GM12878 (cell line): ENCODE measurements at regions not wholly inside any gene's neighbourhood (a gene's known extent, or its start where the extent isn't known, plus 50 kb on each side); places are given as distances from the start of the nearest gene placed in this dataset.

ENCODE experiments used
- ATF7 ChIP-seq: fragments of 450-650 bp; IDR thresholded peaks from 2 replicates; pipeline ENCODE4 v1.6.1; 2016; ENCODE audit warnings: low read depth, mild to moderate bottlenecking
- BACH1 ChIP-seq: fragments of 450-650 bp; IDR thresholded peaks from 2 replicates; pipeline ENCODE4 v1.6.1; 2017; ENCODE audit warnings: mild to moderate bottlenecking, borderline replicate concordance
- BHLHE40 ChIP-seq, 2 experiments: fragments of 450-650 bp in 1 of 2; IDR thresholded peaks; 2 replicates each; pipeline ENCODE4 v1.6.1; 2011 to 2017; ENCODE audit warnings: low read depth in 2 of 2, borderline replicate concordance in 1 of 2, improper control_type of control experiment in 1 of 2, low read length in 1 of 2, mild to moderate bottlenecking in 1 of 2
- BRCA1 ChIP-seq: IDR thresholded peaks from 2 replicates; pipeline ENCODE4 v1.6.1; 2011; ENCODE audit warnings: low read depth, low read length, improper control_type of control experiment
- CEBPB ChIP-seq, 2 experiments: fragments of 150-350 bp in 1 of 2; IDR thresholded peaks; 2 replicates each; pipeline ENCODE4 v1.6.1; 2012 to 2014; ENCODE audit warnings: low read depth in 2 of 2, low read length in 2 of 2, borderline replicate concordance in 1 of 2, inconsistent platforms in 1 of 2
- CREM ChIP-seq: IDR thresholded peaks from 2 replicates; pipeline ENCODE4 v1.6.1; 2014; ENCODE audit warnings: antibody characterized with exemption, low read depth
- ESRRA ChIP-seq: IDR thresholded peaks from 2 replicates; pipeline ENCODE4 v1.6.1; 2012; ENCODE audit warnings: mild to moderate bottlenecking, low read length, improper control_type of control experiment
- ETV6 ChIP-seq, 2 experiments: fragments of 450-650 bp in 1 of 2; IDR thresholded peaks in 1 of 2; conservative IDR thresholded peaks in 1 of 2; 2 replicates each; pipeline ENCODE4 v1.6.1; 2014; ENCODE audit warnings: antibody characterized with exemption in 1 of 2, borderline replicate concordance in 1 of 2, low read depth in 1 of 2, mild to moderate bottlenecking in 1 of 2, moderate library complexity in 1 of 2
- GABPA ChIP-seq: IDR thresholded peaks from 2 replicates; pipeline ENCODE4 v1.6.1; 2014; ENCODE audit warnings: antibody characterized with exemption, low read depth, mild to moderate bottlenecking, inconsistent platforms
- JUNB ChIP-seq: IDR thresholded peaks from 2 replicates; pipeline ENCODE4 v1.6.1; 2016; ENCODE audit warnings: antibody characterized with exemption, mild to moderate bottlenecking
- NR2C2 ChIP-seq: IDR thresholded peaks from 2 replicates; pipeline ENCODE4 v1.6.1; 2011; ENCODE audit warnings: borderline replicate concordance, low read depth; ENCODE audit not compliant: control insufficient read depth, insufficient read length
- POLR2AphosphoS5 ChIP-seq: IDR thresholded peaks from 2 replicates; pipeline ENCODE4 v1.6.1; 2011; ENCODE audit warnings: mild to moderate bottlenecking, low read length, inconsistent platforms
- RAD51 ChIP-seq: fragments of 450-650 bp; IDR thresholded peaks from 2 replicates; pipeline ENCODE4 v1.6.1; 2016; ENCODE audit warnings: moderate library complexity, mild to moderate bottlenecking, inconsistent platforms
- RB1 ChIP-seq: fragments of 450-650 bp; formaldehyde crosslinking; IDR thresholded peaks from 2 replicates; pipeline ENCODE4 v1.6.1; 2017; ENCODE audit warnings: mild to moderate bottlenecking, borderline replicate concordance
- RFX5 ChIP-seq: IDR thresholded peaks from 2 replicates; pipeline ENCODE4 v1.6.1; 2011; ENCODE audit warnings: low read depth, low read length, improper control_type of control experiment
- SP1 ChIP-seq: IDR thresholded peaks from one replicate; pipeline ENCODE4 v1.6.1; 2011; ENCODE audit warnings: low read depth, low read length
- TCF12 ChIP-seq: IDR thresholded peaks from 2 replicates; pipeline ENCODE4 v1.6.1; 2011; ENCODE audit warnings: low read depth, mild to moderate bottlenecking, low read length
- ZBED1 ChIP-seq: IDR thresholded peaks from 2 replicates; pipeline ENCODE4 v1.6.1; 2016; ENCODE audit warnings: borderline replicate concordance
- ZNF274 ChIP-seq: IDR thresholded peaks from one replicate; pipeline ENCODE4 v1.8.0; 2011; ENCODE audit not compliant: insufficient read length, insufficient read depth
- ZNF384 ChIP-seq: IDR thresholded peaks from 2 replicates; pipeline ENCODE4 v1.6.1; 2012; ENCODE audit warnings: low read depth, mild to moderate bottlenecking, low read length, improper control_type of control experiment, borderline replicate concordance
- TF ChIP-seq, protein P1 (sequence below): fragments of 450-650 bp; IDR thresholded peaks from 2 replicates; pipeline ENCODE4 v1.6.1; 2017; ENCODE audit warnings: mild to moderate bottlenecking, low read depth, inconsistent platforms; ENCODE audit not compliant: poor library complexity, severe bottlenecking
- TF ChIP-seq, protein P2 (sequence below): fragments of 150-350 bp; IDR thresholded peaks from 2 replicates; pipeline ENCODE4 v1.6.1; 2014; ENCODE audit warnings: mild to moderate bottlenecking, low read depth, low read length
- TF ChIP-seq, protein P3 (sequence below): IDR thresholded peaks from 2 replicates; pipeline ENCODE4 v1.6.1; 2012; ENCODE audit warnings: low read length, inconsistent platforms
- TF ChIP-seq, protein P4 (sequence below): IDR thresholded peaks from 2 replicates; pipeline ENCODE4 v1.6.1; 2012; ENCODE audit warnings: low read depth, low read length, improper control_type of control experiment
- TF ChIP-seq, protein P5 (sequence below): IDR thresholded peaks from 2 replicates; pipeline ENCODE4 v1.6.1; 2011; ENCODE audit warnings: mild to moderate bottlenecking, low read depth, low read length, moderate library complexity; ENCODE audit not compliant: insufficient replicate concordance

DNA sequence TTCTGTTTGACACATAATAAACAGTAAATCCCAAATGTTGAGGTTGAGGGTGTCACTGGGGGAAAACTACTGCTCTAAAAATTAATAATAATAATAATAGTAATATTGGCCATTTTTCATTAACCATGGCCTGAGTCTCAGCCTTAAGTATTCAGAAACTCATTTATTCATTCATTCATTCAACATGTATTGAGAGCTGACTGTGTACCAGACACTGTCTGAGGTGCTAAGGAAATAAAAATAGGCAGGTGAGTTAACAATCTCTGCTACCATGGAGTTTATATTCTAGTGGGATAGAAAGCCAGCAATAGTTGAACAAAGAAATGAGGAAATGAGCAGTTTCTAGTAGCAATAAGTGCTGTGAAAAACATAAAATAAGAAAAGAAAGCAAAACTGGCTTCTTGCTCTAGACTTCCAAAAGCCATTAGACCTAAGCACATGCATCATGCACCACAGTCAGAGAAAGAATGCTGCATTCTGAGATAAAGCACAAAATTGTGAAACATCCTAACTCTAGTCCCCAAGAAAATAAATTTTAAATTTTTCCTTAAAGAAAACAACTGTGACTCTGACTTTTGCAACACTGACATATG is 278.7 kb downstream of the RCHY1 start (continued):
- TF ChIP-seq, protein P1, sequence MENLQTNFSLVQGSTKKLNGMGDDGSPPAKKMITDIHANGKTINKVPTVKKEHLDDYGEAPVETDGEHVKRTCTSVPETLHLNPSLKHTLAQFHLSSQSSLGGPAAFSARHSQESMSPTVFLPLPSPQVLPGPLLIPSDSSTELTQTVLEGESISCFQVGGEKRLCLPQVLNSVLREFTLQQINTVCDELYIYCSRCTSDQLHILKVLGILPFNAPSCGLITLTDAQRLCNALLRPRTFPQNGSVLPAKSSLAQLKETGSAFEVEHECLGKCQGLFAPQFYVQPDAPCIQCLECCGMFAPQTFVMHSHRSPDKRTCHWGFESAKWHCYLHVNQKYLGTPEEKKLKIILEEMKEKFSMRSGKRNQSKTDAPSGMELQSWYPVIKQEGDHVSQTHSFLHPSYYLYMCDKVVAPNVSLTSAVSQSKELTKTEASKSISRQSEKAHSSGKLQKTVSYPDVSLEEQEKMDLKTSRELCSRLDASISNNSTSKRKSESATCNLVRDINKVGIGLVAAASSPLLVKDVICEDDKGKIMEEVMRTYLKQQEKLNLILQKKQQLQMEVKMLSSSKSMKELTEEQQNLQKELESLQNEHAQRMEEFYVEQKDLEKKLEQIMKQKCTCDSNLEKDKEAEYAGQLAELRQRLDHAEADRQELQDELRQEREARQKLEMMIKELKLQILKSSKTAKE, result no peak
- TF ChIP-seq, protein P2, sequence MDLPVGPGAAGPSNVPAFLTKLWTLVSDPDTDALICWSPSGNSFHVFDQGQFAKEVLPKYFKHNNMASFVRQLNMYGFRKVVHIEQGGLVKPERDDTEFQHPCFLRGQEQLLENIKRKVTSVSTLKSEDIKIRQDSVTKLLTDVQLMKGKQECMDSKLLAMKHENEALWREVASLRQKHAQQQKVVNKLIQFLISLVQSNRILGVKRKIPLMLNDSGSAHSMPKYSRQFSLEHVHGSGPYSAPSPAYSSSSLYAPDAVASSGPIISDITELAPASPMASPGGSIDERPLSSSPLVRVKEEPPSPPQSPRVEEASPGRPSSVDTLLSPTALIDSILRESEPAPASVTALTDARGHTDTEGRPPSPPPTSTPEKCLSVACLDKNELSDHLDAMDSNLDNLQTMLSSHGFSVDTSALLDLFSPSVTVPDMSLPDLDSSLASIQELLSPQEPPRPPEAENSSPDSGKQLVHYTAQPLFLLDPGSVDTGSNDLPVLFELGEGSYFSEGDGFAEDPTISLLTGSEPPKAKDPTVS, result no peak
- TF ChIP-seq CEBPB (IDR thresholded peaks at IDR 0.05; ENCODE audit: borderline replicate concordance in 1 of 2, low read depth in 2 of 2, low read length in 2 of 2), result no peak
- TF ChIP-seq, protein P3, sequence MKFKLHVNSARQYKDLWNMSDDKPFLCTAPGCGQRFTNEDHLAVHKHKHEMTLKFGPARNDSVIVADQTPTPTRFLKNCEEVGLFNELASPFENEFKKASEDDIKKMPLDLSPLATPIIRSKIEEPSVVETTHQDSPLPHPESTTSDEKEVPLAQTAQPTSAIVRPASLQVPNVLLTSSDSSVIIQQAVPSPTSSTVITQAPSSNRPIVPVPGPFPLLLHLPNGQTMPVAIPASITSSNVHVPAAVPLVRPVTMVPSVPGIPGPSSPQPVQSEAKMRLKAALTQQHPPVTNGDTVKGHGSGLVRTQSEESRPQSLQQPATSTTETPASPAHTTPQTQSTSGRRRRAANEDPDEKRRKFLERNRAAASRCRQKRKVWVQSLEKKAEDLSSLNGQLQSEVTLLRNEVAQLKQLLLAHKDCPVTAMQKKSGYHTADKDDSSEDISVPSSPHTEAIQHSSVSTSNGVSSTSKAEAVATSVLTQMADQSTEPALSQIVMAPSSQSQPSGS, result peak; percentile 42; the same call in 1 of the 2 replicates
- TF ChIP-seq ESRRA, result no peak
- no peak for TF ChIP-seq CREM
- TF ChIP-seq ETV6 (conservative IDR thresholded peaks at IDR 0.05 in 1 of 2, IDR thresholded peaks at IDR 0.05 in 1 of 2; ENCODE audit: borderline replicate concordance in 1 of 2, low read depth in 1 of 2), result 0 out of 4 replicates have a peak, but pooled peaks of 1 of the 2 experiments have one; percentile 19
- TF ChIP-seq JUNB, result no peak
- no peak for TF ChIP-seq GABPA
- TF ChIP-seq BRCA1, result no peak
- TF ChIP-seq TCF12, result no peak
- no peak for TF ChIP-seq RFX5
- TF ChIP-seq SP1, result no peak
- TF ChIP-seq RB1, result no peak
- TF ChIP-seq, protein P4, sequence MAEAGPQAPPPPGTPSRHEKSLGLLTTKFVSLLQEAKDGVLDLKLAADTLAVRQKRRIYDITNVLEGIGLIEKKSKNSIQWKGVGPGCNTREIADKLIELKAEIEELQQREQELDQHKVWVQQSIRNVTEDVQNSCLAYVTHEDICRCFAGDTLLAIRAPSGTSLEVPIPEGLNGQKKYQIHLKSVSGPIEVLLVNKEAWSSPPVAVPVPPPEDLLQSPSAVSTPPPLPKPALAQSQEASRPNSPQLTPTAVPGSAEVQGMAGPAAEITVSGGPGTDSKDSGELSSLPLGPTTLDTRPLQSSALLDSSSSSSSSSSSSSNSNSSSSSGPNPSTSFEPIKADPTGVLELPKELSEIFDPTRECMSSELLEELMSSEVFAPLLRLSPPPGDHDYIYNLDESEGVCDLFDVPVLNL, result no peak
- no peak for TF ChIP-seq ZNF274
- TF ChIP-seq BHLHE40 (IDR thresholded peaks at IDR 0.05; ENCODE audit: borderline replicate concordance in 1 of 2, low read depth in 2 of 2, low read length in 1 of 2), result 0 out of 4 replicates have a peak, but pooled peaks of 1 of the 2 experiments have one; percentile 14
- TF ChIP-seq, protein P5, sequence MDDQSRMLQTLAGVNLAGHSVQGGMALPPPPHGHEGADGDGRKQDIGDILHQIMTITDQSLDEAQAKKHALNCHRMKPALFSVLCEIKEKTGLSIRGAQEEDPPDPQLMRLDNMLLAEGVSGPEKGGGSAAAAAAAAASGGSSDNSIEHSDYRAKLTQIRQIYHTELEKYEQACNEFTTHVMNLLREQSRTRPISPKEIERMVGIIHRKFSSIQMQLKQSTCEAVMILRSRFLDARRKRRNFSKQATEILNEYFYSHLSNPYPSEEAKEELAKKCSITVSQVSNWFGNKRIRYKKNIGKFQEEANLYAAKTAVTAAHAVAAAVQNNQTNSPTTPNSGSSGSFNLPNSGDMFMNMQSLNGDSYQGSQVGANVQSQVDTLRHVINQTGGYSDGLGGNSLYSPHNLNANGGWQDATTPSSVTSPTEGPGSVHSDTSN, result no peak
- TF ChIP-seq BACH1, result no peak
- no peak for TF ChIP-seq ZNF384
- TF ChIP-seq POLR2AphosphoS5, result no peak
- no peak for TF ChIP-seq ZBED1
- TF ChIP-seq ATF7, result peak; percentile 18; the same call in 1 of the 2 replicates
- TF ChIP-seq NR2C2, result no peak
- no peak for TF ChIP-seq RAD51
